ENCODE measurements at regions not wholly inside any gene's neighbourhood (a gene's known extent, or its start where the extent isn't known, plus 50 kb on each side); places are given as distances from the start of the nearest gene placed in this dataset.

DNA sequence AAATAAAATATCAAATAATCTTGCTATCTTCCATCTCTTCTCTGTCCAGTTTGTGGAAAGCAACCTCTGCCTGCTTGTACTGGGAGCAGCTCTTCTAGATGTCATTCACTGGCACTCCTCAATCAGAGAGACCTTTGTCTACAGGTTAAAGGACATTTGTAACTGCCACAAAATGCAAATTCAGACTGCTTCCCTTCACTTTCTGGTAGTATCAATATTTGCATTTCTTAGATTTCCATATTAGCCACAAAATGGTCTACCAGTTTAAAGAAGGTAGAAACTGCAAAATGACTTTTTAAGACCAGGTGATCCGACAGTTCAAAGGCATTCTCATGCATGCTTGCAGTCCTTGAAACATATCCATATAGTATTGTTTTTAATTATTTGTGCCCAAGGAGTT is 51.7 kb upstream of the RCN1 start:
- no peak for DNase-seq (ENCODE audit: low read depth in 2 of 3, low spot score in 2 of 3)

DNA sequence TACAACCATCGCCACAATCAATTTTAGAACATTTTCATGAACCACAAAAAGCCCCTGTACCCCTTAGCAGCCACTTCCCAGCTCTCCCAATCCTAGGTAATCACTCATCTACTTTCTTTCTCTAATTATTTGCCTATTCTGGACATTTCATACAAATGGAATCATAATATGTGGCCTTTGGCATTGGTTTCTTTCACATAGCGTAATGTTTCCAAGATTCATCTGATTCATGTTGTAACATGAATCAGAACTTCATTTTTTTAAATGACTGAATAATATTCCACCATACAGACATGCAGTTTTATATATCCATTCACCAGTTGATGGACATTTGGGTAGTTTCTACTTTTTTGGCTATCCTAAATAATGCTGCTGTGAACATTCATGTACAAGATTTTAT is 56.2 kb upstream of the RCN1 start:
- DNase-seq (ENCODE audit: low read depth in 2 of 3, low spot score in 2 of 3) = no peak

DNA sequence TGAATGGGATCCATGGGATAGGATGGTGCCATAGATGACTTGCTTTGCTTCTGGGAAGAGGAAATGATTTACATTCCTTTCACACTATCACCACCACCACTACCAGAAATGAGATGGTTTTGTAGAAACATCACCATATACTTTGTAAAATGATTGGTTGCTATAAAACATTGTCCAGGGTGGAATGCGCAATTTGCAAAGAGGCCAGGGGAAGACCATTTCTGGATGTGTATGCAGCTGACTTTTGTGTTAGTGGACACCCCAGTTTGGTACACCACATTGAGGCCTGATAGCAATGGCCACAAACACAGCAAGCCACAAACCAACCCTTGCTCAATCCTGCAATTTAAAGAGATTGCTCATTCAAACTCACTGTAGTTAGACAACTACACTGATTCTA is 56.7 kb upstream of the RCN1 start:
- no peak for DNase-seq (ENCODE audit: low read depth in 2 of 3, low spot score in 2 of 3)

DNA sequence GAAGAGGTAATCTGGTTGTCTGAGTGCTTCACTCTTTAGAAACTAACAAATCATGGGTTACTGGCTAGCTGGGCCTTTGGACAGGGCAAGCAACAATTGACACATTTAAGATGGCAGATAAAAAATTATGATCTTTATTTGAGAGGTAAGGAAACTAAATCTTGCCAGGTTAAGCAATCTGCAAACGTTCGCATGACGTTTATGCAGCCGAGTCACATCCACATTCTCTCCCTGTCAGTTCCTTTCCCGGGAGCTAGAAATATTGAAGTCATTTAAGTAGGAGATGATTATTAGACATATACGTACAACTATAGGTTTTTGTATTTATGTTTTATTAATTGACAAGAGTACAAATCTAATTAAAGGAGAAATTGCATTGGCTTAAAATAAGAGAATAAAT is 57.4 kb upstream of the RCN1 start:
- DNase-seq (ENCODE audit: low read depth in 2 of 3, low spot score in 2 of 3) = no peak

DNA sequence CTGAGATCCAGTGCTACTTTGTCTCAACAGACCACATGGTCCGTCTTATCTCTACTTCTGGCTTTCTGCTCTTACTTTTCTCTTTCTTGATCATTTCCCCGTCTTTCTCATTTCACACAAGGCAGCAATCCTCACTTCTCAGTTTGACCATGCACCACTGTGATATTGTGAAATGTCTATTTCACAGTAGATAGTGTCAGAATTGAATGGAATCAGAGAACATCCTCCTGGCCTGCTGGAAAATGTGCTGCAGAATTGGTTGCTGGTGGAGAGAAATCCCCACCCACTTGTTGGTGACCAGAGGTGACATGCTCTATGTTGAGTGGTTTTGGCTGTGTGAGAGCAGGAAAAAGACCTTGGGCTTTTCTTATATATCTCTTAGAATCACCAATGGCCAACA is 57.8 kb upstream of the RCN1 start:
- no peak for DNase-seq (ENCODE audit: low read depth in 2 of 3, low spot score in 2 of 3)

DNA sequence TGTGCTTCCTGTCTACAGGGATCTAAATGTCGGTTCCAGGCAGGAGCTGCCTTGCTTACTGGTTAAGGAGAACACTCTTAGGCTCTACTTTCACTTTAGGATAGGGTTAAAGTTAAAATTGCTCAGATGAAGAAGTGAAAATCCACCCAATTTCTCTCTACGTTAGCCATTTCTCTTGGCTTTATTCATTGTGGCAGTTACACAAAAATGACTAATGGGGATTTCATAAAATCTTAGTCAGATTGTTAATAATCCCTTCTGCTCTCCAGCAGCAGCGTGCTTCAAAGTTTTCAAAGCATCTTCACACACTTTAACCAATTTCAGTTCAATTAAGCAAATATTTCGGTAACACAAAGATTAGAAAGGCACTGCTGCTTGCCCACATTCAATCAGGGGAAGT is 58.4 kb upstream of the RCN1 start:
- no peak for DNase-seq (ENCODE audit: low read depth in 2 of 3, low spot score in 2 of 3)

DNA sequence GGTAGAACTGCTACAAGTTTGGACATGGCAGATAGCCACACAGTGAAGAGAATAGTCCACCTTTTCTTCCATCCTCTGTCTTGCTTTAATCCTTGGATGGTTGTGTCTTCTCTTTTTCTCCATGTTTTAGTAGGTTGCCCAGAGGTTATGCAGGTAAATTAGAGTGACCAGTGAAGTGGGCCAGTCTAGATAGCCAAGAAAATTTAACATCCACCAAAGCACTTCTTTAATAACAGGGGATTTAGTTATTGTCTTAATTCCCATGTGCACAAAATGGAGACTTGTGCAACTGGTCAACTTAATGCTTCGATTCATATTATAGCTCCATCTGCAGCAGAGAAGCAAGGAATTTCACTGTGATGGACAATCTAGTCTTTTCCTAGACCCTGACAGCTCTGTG is 58.8 kb upstream of the RCN1 start:
- DNase-seq (ENCODE audit: low read depth in 2 of 3, low spot score in 2 of 3) = no peak

DNA sequence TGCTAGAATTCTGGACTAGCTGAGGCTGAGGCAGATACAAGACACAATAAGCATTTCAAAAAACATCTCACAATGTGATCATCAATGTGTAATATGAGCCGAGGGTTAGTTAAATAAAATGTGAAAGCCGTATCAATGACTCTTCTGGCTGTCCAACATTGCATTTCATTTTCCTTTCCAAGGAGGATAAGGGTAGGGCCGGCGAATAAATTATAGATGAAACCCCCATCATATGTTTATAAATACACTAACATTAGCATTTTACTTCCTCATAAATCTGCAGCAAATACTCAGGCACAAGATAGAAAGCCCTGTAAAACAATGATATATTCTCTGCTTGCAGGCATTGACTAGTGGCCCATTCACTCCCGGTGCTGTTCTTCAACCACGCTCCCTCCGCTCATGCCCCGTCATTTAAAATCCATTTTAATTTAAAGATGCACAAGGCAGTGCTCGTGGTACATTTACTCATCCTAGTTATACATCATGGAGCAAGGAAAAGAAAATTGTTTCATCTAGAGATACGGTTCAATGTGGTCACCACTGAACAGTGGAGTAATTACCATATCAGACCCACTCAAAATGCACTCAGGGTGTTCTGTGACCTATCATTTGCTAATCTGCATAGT is 59.9 kb upstream of the RCN1 start:
- no peak for DNase-seq (ENCODE audit: low read depth in 2 of 3, low spot score in 2 of 3)

DNA sequence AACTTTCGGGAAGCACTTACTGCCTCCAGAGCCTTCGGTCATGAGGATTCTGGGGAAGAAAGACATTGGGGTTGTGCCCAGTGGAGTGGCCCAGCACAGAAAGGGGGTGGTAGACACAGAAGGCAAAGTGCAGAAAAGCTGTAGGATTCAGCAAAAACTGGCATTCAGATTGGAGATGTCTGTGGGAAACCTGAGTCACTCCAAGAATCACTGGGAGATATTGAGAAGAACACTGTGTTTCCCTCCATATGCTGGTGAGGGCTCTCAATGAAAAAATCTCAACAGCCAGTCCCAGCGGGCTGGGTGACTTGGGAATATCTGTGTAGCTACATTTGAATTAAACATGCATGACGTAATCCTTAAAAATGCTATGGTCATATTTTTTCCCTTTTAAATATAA is 61.2 kb upstream of the RCN1 start:
- no peak for DNase-seq (ENCODE audit: low read depth in 2 of 3, low spot score in 2 of 3)

DNA sequence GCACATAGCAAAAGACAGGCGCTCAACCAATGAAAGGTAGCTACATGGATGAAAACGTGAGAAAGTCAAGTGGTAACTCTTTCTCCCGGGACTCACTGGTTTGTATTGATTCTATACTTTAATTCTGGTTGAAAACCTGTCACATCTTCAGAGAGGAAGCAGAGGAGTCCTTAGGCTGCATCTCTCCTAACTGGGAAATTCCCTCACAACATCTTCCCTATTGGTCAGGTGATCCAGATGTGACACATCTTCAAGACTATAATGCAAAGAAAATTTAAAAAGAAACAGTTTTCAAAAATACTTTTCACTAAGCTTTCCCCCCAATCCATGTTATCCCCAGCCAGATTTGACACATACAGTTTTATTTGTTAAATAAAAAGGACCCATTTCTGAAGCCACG is 62.7 kb upstream of the RCN1 start:
- no peak for DNase-seq (ENCODE audit: low read depth in 2 of 3, low spot score in 2 of 3)

DNA sequence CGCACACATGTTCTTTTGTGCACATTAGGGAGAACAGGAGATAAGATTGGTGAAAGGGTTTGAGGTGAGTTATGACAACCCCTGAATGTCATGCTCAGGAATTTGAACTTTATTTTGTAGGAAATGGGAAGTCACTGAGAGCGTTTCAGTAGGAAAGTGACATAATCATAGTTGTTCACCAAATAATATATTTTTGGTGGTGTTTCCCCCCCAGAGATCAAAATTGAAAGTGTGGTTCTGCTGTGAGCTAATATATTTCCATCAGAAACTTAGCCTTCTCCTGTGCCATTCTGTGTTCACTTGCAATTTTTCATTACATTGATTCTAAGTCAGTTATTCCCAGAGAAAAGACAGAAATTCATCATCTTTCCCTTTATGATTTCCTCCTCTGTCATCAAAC is 64.1 kb upstream of the RCN1 start:
- no peak for DNase-seq (ENCODE audit: low read depth in 2 of 3, low spot score in 2 of 3)

DNA sequence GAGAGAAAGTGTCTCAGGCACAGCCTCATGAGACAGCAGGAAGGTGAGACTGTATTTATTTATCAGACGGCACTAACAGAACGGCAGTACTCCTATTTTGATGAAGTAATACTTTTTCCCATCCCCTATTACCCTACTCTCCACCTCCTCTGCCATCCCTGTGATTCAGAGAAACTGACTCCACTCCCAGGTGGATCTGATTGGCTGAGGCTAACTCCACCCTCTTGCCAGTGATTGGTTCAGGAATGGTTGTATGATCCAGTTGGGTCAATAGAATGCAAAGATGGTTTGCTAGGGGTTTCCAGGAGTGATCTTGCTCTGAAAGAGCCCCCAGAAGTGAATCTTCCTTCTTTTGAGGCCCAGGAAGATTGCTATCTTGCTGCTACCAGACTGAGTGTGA is 65.9 kb upstream of the RCN1 start:
- no peak for DNase-seq (ENCODE audit: low read depth in 2 of 3, low spot score in 2 of 3)

DNA sequence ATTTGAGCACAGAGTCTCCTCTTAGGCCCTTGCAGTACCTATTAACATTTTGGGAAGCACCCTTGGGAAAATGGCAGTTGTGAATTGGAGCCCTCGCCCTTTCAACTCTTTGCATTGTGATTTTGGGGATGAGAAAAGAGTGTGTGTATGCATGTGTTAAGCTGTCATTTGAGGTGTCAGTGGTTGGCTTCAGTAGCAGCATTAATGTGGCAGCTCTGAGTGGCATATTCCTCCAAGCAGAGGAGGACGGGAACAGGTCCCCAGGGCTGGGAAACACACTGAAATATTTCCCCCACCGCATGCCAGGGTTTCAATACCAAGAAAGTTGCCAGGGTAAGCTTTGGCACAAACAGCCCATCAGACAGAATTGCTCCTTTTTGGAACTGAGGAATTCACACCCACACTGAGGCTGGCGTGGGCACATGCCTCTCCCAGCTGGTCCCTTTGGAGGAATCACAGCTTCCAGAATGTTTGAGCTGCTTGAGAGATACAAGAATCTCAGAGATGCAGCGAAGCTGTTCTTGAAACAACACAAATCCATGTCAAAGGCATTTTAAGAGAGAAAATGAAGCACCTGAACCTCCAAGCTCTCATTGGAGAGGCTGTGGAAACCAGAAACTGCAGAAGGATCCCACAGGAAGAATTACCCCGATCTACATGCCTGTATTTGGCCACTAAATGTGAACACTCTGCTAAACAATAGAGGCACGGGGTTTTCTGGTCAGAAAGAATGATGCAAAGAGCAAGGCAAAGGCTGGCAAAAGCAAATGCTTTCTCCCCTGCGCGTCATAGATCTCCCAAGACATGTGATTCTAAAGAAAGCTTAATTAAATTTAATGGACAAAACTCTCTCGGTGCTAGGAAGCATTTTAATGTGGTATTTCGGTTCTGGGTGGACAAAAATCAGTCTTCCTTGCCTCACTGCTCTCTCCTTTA is 67.2 kb upstream of the RCN1 start:
- DNase-seq (ENCODE audit: low read depth in 2 of 3, low spot score in 2 of 3) = no peak

DNA sequence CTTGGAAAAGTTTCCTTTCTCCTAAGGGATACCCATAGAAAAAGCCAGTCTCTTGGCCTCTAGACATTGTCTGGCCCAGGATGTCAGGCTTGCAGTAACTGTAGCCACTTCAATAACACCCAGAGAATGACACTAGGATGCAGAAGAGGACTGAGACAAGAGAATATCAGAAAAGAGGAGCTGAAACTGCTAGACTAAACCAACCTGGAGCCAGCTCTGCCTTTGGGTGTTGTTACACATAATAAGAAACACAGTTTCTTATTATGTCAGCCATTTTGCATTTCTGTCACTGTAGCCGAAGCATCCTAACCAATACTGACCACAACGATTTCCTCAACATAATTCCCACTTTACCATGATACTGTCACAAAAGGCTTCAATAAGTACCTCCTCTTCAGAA is 72.2 kb upstream of the RCN1 start:
- DNase-seq (ENCODE audit: low read depth in 2 of 3, low spot score in 2 of 3) = no peak

DNA sequence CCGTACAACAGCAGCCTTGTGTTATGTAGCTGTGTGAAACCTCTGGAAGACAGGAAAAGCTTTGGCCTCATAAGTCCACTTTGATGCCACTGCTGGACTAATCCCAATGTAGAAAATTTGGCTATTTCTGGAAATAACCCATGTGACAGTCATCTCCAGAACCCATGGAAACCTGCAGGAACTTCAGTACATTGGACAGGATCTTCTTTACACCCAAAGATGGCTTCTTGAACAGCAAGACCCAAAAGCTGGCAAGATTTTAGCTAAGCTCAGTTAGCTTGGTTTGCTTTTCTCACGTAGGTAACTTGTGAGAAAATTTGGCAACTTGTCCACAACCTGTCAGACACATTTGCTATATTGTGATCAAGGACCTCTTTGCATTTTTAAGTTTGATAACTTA is 74.8 kb upstream of the RCN1 start:
- DNase-seq (ENCODE audit: low read depth in 2 of 3, low spot score in 2 of 3) = no peak

DNA sequence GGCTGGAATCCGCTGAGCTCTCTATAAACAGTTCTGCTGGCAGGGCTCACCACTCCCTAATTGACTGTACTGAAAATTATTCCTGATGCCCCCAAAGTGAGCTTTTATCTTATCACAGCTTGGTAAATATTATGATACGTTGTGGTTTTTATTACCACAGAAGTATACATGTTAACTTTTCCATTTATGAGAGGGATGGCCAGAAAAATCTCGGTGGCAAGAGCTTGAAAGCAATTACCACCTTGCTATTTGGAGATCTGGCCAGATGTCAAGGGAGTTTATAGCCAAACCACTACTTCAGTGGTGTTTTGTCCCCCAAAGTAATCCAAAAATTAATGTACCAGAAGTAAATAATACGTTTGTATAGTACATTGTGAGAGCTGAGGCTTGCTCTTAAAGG is 75.4 kb upstream of the RCN1 start:
- DNase-seq (ENCODE audit: low read depth in 2 of 3, low spot score in 2 of 3) = no peak

DNA sequence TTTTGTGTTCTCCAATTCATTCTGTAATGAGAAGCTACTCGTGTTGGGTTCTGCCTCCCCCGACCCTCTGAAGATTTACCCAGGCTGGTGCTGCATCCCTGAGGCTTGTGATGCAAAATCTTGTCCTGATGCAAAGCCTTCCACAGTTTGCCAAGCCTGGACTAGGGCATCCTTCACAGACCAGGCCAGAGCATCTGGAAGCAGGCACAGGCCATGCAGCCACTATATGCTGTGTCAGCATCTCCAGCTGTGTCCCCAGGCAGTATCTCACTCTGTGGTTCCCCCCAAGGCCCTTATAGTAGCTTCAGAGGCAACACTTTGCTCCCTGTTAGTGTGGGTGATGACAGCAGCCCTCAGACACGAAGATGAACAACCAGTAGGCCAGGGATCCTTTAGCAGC is 77.3 kb upstream of the RCN1 start:
- DNase-seq (ENCODE audit: low read depth in 2 of 3, low spot score in 2 of 3) = no peak

DNA sequence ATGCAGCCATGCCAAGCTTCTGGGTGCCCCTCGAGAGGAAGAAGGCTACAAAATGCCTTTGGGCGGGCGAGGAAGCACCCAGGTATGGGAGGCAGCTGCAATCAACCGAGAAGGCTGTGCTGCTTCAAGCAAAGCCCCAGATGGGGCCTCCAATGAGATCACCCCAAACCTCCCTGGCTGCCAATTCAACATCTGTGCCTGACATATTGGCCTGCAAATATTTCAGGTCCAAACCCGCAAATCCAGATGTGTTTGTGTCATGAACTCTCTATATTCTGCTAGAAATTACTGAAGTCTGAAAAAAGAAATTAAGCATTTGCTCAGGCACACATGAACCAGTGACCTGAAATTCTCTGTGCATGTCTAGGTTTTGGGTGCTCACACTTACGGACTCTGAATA is 78.8 kb upstream of the RCN1 start:
- DNase-seq (ENCODE audit: low read depth in 2 of 3, low spot score in 2 of 3) = no peak

DNA sequence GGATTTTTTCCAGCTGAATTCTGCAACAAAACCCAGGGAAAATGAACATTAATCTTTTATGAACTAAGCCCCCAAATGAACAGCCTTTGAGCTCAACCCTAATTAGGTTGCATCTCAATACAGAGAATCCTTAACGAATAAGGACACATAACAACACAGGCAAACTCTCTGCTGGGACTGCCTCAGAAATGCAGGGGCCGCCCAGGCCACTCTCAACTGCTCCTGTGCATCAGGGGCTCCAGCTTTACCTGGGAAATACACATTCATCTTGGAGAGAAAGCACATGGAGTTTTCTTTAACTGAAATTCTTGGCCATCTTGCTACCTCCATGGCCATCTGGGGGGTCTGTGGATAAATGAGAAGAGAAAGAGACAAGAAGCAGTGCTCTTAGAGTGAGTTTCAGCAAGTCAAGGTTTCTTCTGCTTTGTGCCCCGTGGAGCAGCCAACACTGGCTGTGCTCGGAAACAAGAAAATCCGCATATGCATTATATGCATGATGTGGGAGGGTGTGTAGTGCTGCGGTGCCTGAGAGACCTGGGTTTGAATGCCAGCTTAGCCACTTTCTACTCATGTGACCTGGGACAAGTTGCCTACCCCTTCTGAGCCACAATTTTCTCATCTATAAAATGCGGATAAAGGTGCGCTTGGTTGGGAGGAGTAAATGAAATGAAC is 81.9 kb upstream of the RCN1 start:
- no peak for DNase-seq (ENCODE audit: low read depth in 2 of 3, low spot score in 2 of 3)

DNA sequence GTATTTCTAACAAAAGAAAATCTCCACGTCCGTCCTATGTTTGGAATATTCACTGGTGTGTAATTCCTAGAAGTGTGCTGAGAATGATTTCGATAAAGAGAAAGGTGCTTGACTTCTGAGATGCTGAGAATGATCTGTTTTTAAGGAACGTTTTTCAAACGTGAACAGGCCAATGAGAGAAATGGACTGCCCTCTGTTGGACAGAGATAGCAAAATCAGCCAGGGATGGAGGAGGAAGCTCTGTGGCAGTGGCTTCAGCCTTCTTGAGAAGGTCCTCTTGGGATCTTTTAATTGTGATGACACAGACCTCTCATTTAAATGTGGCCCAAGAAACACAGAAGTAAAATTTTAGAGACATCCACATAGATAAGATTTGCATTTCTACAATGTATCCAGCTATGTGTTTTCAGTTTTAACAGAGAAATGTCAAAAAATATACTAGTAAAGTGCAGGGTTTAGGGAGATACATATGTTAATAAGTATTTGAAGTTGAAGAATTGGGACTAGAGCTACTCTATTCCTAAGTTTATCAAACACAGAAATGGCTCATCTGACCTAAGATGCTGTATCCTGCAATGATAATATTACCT is 84.0 kb upstream of the RCN1 start:
- DNase-seq (ENCODE audit: low read depth in 2 of 3, low spot score in 2 of 3) = no peak

DNA sequence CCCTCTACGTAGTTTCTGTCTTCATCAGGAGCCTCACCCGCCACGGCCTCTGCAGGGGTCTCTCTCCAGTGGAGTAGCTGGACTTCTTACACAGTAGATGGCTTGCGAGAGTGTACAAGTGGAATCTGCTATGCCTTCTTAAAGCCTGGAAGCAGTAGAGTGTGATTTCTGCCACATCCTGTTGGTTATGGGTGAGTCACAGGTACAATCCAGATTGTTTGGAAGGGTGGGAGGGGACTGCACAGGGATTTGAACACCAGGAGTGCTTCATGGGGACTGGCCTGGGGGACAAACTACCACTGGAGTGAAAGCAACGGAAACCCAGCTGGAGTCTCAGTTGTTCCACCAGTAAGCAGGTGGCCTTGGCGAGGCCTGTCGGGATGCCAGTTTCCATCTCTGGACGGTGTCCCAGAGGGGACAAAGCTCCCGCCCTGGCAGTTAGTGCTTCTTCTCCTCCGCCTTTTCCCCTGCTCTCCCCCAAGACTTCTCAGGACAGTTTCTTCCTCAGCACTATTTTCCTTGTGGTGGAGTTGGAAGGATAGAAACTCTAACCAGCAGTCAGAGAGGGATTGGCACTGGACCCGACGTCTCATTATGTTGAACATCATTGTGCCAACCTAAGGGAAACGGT is 85.0 kb upstream of the RCN1 start:
- no peak for DNase-seq (ENCODE audit: low read depth in 2 of 3, low spot score in 2 of 3)

DNA sequence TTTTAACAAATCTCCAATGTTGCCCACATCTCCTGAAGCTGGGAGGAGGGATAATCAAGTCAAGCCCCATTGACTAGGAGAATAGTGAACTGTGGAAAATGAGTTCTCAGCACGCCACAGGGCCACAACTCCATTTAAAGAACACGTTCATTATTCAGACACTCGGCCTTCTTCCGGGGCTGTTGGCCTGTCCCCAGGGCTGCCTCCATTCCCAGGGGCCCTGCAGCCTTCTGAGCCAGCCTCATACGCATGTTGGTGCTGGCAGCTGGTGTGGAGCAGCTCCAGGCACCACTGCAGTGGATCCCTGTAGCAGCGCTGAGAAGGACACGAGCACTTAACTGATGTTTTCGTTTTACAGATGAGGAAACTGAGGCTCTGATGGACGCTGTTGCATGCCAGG is 87.5 kb upstream of the RCN1 start:
- no peak for DNase-seq (ENCODE audit: low read depth in 2 of 3, low spot score in 2 of 3)

All from activated CD8-positive, alpha-beta memory T cell treated with anti-CD3 and anti-CD28 coated beads for 48 hours (primary cell).